ENCODE measurements at regions not wholly inside any gene's neighbourhood (a gene's known extent, or its start where the extent isn't known, plus 50 kb on each side); places are given as distances from the start of the nearest gene placed in this dataset.

DNA sequence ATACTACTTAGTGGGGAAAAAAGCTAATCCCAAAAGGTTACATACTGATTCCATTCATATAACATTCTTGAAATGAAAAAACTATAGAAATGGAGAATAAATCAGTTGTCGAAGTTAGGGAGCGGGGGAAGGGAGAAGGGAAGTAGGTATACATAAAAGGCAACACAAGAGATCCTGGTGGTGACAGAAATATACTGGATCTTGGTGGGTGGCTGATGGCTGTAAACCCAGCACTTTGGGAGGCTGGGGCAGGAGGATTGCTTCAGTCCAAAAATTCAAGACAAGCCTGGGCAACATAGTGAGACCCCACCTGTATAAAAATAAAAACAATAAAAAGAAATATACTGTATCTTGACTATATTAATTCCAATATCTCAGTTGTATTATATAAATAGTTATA, 105.7 kb upstream of the LGSN start:
- H3K9me3 ChIP-seq: no peaks in the 10 kb centered on the region
- H3K36me3 ChIP-seq: no peaks in the 10 kb centered on the region
- no peaks in the 10 kb centered on the region for H3K27me3 ChIP-seq
- 93 to 98% methylated on average over 2 of the region's 2 CpGs for WGBS, 2 donors
- H3K27ac ChIP-seq: no peak overlapping the region
- no peaks in the 10 kb centered on the region for H3K4me1 ChIP-seq
- ATAC-seq (ENCODE audit: low FRiP score in 2 of 2): no peak
- no peak for TF ChIP-seq POLR2A (IDR thresholded peaks at IDR 0.05)
- TF ChIP-seq, protein P1, sequence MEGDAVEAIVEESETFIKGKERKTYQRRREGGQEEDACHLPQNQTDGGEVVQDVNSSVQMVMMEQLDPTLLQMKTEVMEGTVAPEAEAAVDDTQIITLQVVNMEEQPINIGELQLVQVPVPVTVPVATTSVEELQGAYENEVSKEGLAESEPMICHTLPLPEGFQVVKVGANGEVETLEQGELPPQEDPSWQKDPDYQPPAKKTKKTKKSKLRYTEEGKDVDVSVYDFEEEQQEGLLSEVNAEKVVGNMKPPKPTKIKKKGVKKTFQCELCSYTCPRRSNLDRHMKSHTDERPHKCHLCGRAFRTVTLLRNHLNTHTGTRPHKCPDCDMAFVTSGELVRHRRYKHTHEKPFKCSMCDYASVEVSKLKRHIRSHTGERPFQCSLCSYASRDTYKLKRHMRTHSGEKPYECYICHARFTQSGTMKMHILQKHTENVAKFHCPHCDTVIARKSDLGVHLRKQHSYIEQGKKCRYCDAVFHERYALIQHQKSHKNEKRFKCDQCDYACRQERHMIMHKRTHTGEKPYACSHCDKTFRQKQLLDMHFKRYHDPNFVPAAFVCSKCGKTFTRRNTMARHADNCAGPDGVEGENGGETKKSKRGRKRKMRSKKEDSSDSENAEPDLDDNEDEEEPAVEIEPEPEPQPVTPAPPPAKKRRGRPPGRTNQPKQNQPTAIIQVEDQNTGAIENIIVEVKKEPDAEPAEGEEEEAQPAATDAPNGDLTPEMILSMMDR (IDR thresholded peaks at IDR 0.05): no peak
- TF ChIP-seq POLR2AphosphoS5 (IDR thresholded peaks at IDR 0.05): no peak
- no peak for TF ChIP-seq EP300 (IDR thresholded peaks at IDR 0.05)
- no peak for DNase-seq
- no peak overlapping the region for H3K4me3 ChIP-seq

DNA sequence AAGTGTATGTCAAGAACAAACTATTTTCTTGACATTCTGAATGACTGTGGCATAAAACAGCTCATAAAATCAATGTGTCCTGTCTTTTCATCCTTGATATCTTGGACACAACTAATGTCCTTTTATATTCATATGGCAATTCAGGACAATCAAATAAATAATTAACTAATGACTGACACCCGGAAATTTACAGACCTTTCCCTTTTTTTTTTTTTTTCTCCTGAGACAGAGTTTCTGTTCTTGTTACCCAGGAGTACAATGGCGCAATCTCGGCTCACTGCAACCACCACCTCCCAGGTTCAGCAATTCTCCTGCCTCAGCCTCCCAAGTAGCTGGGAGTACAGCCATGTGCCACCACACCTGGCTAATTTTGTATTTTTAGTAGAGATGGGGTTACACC, 107.1 kb upstream of the LGSN start:
- no peak overlapping the region for H3K27ac ChIP-seq
- H3K27me3 ChIP-seq: no peaks in the 10 kb centered on the region
- DNase-seq (no peak), ATAC-seq (ENCODE audit: low FRiP score in 2 of 2) (no peak)
- 78 to 89% methylated on average over 3 of the region's 3 CpGs for WGBS, 2 donors
- TF ChIP-seq EP300 (IDR thresholded peaks at IDR 0.05): no peak
- no peak for TF ChIP-seq POLR2A (IDR thresholded peaks at IDR 0.05)
- no peak for TF ChIP-seq POLR2AphosphoS5 (IDR thresholded peaks at IDR 0.05)
- TF ChIP-seq, protein P1 (IDR thresholded peaks at IDR 0.05): no peak
- H3K4me3 ChIP-seq: no peak overlapping the region
- H3K36me3 ChIP-seq: no peaks in the 10 kb centered on the region
- no peaks in the 10 kb centered on the region for H3K4me1 ChIP-seq
- no peaks in the 10 kb centered on the region for H3K9me3 ChIP-seq

GRCh38 chr6:63427951-63428350, 108.2 kb upstream of the LGSN start:
- no peak for DNase-seq
- no peak for TF ChIP-seq POLR2A (IDR thresholded peaks at IDR 0.05)
- TF ChIP-seq EP300 (IDR thresholded peaks at IDR 0.05): no peak
- TF ChIP-seq, protein P1 (IDR thresholded peaks at IDR 0.05): no peak
- TF ChIP-seq POLR2AphosphoS5 (IDR thresholded peaks at IDR 0.05): no peak
- Histone ChIP-seq H3K27me3 (no peaks in the 10 kb centered on the region), H3K9me3 (no peaks in the 10 kb centered on the region), H3K4me3 (no peak overlapping the region), H3K4me1 (no peaks in the 10 kb centered on the region), H3K36me3 (no peaks in the 10 kb centered on the region), H3K27ac (no peak overlapping the region)
- no peak for ATAC-seq (ENCODE audit: low FRiP score in 2 of 2)
- 72 to 75% methylated on average over 2 of the region's 2 CpGs for WGBS, 2 donors

GRCh38 chr6:63430985-63431519, 111.3 kb upstream of the LGSN start:
- 87 to 98% methylated on average over 2 of the region's 2 CpGs for WGBS, 2 donors
- Histone ChIP-seq H3K36me3 (no peaks in the 10 kb centered on the region), H3K27ac (no peak overlapping the region), H3K4me3 (no peak overlapping the region), H3K4me1 (no peaks in the 10 kb centered on the region), H3K9me3 (no peaks in the 10 kb centered on the region), H3K27me3 (no peaks in the 10 kb centered on the region)
- TF ChIP-seq POLR2AphosphoS5 (IDR thresholded peaks at IDR 0.05) (no peak), EP300 (IDR thresholded peaks at IDR 0.05) (no peak), POLR2A (IDR thresholded peaks at IDR 0.05) (no peak)
- TF ChIP-seq, protein P1 (IDR thresholded peaks at IDR 0.05): no peak
- ATAC-seq (ENCODE audit: low FRiP score in 2 of 2): no peak
- no peak for DNase-seq

GRCh38 chr6:63434943-63435342, 115.2 kb upstream of the LGSN start:
- no peaks in the 10 kb centered on the region for H3K9me3 ChIP-seq
- no peak overlapping the region for H3K27ac ChIP-seq
- WGBS, 2 donors: 88 to 90% methylated on average over 3 of the region's 3 CpGs
- no peak for ATAC-seq (ENCODE audit: low FRiP score in 2 of 2)
- TF ChIP-seq, protein P1 (IDR thresholded peaks at IDR 0.05): no peak
- no peak for TF ChIP-seq EP300 (IDR thresholded peaks at IDR 0.05)
- no peak for TF ChIP-seq POLR2A (IDR thresholded peaks at IDR 0.05)
- no peak for TF ChIP-seq POLR2AphosphoS5 (IDR thresholded peaks at IDR 0.05)
- H3K27me3 ChIP-seq: no peaks in the 10 kb centered on the region
- no peaks in the 10 kb centered on the region for H3K36me3 ChIP-seq
- no peaks in the 10 kb centered on the region for H3K4me1 ChIP-seq
- no peak overlapping the region for H3K4me3 ChIP-seq
- DNase-seq: no peak
